ENCODE measurements at regions not wholly inside any gene's neighbourhood (a gene's known extent, or its start where the extent isn't known, plus 50 kb on each side); places are given as distances from the start of the nearest gene placed in this dataset.
A peak's percentile ranks its signal among the peaks of the same experiment; 100 is the strongest.
"Not testable (repeated sequence)": the region's sequence is repeated elsewhere in the genome, so short reads cannot be mapped to it uniquely, and the experiment has no call there.

GRCh38 chr6:134663356-134663755 is 286.5 kb downstream of the ALDH8A1 start:
- intact Hi-C loops (cut with DNase I), result no loop called here
- no peak for DNase-seq (ENCODE audit: low spot score)

GRCh38 chr6:134662077-134662700 is 287.7 kb downstream of the ALDH8A1 start:
- intact Hi-C loops (cut with DNase I), result no loop called here
- DNase-seq (ENCODE audit: low spot score), result no peak

- DNase-seq (ENCODE audit: low spot score); intact Hi-C loops (cut with DNase I): not testable (repeated sequence)
Observed at GRCh38 chr6:134659885-134660284, 290.0 kb downstream of the ALDH8A1 start.

- intact Hi-C loops (cut with DNase I), result no loop called here
- DNase-seq (ENCODE audit: low spot score), result no peak
Observed at GRCh38 chr6:134658596-134658995, 291.3 kb downstream of the ALDH8A1 start.

- intact Hi-C loops (cut with DNase I), result no loop called here
Observed at GRCh38 chr6:134657751-134658527, 292.0 kb downstream of the ALDH8A1 start.

GRCh38 chr6:134657343-134657742 is 292.6 kb downstream of the ALDH8A1 start:
- intact Hi-C loops (cut with DNase I), result no loop called here
- no peak for DNase-seq (ENCODE audit: low spot score)

More at GRCh38 chr6:134657751-134658527, 292.0 kb downstream of the ALDH8A1 start:
- no peak for DNase-seq (ENCODE audit: low spot score)

GRCh38 chr6:134654751-134655150 is 295.1 kb downstream of the ALDH8A1 start:
- intact Hi-C loops (cut with DNase I), result no loop called here

GRCh38 chr6:134651519-134651918 is 298.4 kb downstream of the ALDH8A1 start:
- intact Hi-C loops (cut with DNase I), result no loop called here
- DNase-seq (ENCODE audit: low spot score), result no peak

More at GRCh38 chr6:134654751-134655150, 295.1 kb downstream of the ALDH8A1 start:
- DNase-seq (ENCODE audit: low spot score), result no peak

- intact Hi-C loops (cut with DNase I), result loop anchor here (10.0 kb wide), 2 partner anchors 133 to 237 kb away; no protein-coding TSS in a partner anchor
- DNase-seq (ENCODE audit: low spot score), result no peak
Observed at GRCh38 chr6:134647861-134648260, 302.0 kb downstream of the ALDH8A1 start.

- intact Hi-C loops (cut with DNase I), result loop anchor here (5.0 to 10.0 kb wide), 3 partner anchors 101 to 242 kb away; no protein-coding TSS in a partner anchor
- no peak for DNase-seq (ENCODE audit: low spot score)
Observed at GRCh38 chr6:134642819-134643218, 307.1 kb downstream of the ALDH8A1 start.

GRCh38 chr6:134642279-134642678 is 307.6 kb downstream of the ALDH8A1 start:
- intact Hi-C loops (cut with DNase I), result loop anchor here (5.0 to 10.0 kb wide), 3 partner anchors 100 to 243 kb away; no protein-coding TSS in a partner anchor
- DNase-seq (ENCODE audit: low spot score), result no peak

- intact Hi-C loops (cut with DNase I), result loop anchor here (2.0 to 10.0 kb wide), 5 partner anchors 99 to 466 kb away; no protein-coding TSS in a partner anchor
- DNase-seq (ENCODE audit: low spot score), result peak; percentile 86
Observed at GRCh38 chr6:134640975-134641429, 308.9 kb downstream of the ALDH8A1 start.

- DNase-seq (ENCODE audit: low spot score), result no peak
- intact Hi-C loops (cut with DNase I), result loop anchor here (2.0 to 10.0 kb wide), 5 partner anchors 98 to 465 kb away; no protein-coding TSS in a partner anchor
Observed at GRCh38 chr6:134640229-134640628, 309.7 kb downstream of the ALDH8A1 start.

- intact Hi-C loops (cut with DNase I), result loop anchor here (10.0 kb wide), 1 partner anchor 193 kb away; no protein-coding TSS in a partner anchor
- DNase-seq (ENCODE audit: low spot score), result no peak
Observed at GRCh38 chr6:134637847-134638437, 312.0 kb downstream of the ALDH8A1 start.

- intact Hi-C loops (cut with DNase I), result loop anchor here (10.0 kb wide), 1 partner anchor 192 kb away; no protein-coding TSS in a partner anchor
- DNase-seq (ENCODE audit: low spot score), result no peak
Observed at GRCh38 chr6:134637282-134637681, 312.6 kb downstream of the ALDH8A1 start.

- DNase-seq (ENCODE audit: low spot score), result no peak
- intact Hi-C loops (cut with DNase I), result loop anchor here (10.0 kb wide), 1 partner anchor 191 kb away; no protein-coding TSS in a partner anchor
Observed at GRCh38 chr6:134636186-134636799, 313.6 kb downstream of the ALDH8A1 start.

GRCh38 chr6:134634966-134635365 is 314.9 kb downstream of the ALDH8A1 start:
- intact Hi-C loops (cut with DNase I), result loop anchor here (10.0 kb wide), 1 partner anchor 190 kb away; no protein-coding TSS in a partner anchor
- DNase-seq (ENCODE audit: low spot score), result no peak

- intact Hi-C loops (cut with DNase I), result loop anchor here (10.0 kb wide), 1 partner anchor 190 kb away; no protein-coding TSS in a partner anchor
- DNase-seq (ENCODE audit: low spot score), result no peak
Observed at GRCh38 chr6:134634466-134634865, 315.4 kb downstream of the ALDH8A1 start.
